Suppressor macrophage treated with lipopolysaccharide for 4 hours (primary cell): ENCODE measurements at regions not wholly inside any gene's neighbourhood (a gene's known extent, or its start where the extent isn't known, plus 50 kb on each side); places are given as distances from the start of the nearest gene placed in this dataset.
"Not testable (repeated sequence)": the region's sequence is repeated elsewhere in the genome, so short reads cannot be mapped to it uniquely, and the experiment has no call there.

Source experiments
- DNase-seq: peaks from one replicate; pipeline ENCODE4 v3.0.0-alpha.2; 2020

DNA sequence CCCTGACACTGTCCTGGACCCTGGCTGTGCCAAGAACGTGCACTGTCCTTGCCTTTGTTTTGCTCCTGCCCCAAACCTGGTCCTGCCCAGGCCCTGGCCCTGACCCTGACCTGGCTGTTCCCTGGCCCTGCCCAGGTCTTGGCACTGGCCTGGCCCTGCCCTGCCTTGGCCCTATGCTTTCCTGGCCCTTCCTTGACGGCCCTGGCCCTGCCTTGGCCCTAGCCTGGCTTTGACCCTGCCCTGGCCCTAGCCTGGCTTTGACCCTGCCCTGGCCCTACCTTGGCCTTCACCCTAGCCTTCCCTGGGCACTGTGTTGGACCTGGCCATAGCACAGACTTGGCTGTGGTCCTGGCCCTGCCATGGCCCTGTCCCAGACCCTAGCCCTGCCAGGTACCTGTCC lies 252.9 kb downstream of the TP53TG3F start:
- not testable (repeated sequence) for DNase-seq

DNA sequence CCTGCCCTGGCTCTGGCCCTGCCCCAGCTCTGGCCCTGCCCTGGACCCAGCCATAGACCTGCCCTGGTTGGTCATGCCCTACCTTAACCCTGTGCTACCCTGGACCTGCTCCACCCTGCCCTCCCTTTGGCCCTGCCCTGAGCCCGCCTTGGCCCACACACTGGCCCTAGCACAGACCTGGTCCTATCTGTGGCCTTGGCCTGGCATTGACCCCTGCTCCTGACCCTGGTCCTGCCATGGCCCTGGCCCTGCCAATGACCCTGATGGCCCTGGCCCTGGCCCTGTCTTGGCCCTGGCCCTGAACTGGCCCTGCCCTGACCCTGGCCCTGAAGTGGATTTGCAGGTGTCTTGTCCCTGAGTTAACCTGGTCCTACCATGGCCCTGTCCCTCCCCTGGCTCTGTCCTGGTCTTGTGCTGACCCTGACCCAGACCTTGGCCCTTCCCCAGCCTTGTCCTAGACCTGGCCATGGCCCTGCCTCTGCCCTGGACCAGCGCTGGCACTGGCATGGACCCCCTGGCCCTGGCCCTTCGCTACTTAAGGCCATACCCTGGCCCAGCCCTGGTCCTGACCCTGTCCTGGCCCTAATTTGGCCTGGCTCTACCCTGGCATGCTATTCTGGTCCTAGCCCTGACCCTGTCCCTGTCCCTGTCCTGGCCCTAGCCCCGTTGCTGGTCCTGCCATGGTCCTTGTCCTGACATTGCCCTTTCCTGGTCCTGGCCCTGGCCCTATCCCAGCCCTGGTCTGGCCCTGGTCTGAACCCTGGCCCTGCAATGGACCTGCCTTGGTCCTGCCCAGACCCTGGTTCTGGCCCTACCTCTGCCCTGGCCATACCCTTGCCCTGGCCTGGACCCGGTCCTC lies 253.7 kb downstream of the TP53TG3F start:
- DNase-seq, result not testable (repeated sequence)

DNA sequence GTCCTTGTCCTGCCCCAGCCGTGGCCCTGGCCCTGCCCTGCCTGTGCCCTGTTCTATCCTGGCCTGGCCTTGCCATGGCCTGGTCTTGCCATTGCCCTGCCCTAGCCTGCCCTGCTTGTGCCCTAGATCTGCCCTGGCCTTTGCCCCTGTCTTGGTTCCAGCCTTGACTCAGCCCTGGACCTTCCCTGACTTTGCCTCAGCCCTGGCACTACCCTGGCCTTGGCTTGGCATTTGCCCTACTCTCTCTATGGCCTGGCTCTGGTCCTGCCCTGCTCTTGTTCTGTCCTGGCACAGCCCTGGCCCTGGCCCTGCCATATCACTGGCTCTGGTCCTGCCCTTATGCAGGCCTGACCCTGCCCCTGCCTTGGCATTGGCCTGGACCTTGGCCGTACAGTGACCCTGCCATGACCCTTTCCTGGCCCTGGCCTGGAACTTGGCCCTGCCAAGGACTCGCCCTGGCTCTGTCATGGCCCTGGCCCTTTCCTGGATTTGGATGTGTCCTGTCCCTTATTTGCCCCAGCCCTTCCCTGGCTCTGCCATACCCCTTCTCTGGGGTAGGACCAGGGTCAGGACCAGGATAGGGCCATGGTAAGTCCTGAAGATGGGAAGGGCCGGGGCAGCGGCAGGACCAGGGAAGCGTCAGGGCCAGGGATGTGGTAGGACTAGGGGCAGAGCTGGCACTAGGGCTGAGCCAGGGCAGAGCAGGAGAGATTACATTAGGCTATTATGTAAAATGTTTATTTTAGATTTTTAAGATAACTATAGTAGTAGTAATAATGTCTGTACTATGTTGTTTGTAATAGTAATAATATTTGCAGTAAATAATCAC lies 254.5 kb downstream of the TP53TG3F start:
- not testable (repeated sequence) for DNase-seq

DNA sequence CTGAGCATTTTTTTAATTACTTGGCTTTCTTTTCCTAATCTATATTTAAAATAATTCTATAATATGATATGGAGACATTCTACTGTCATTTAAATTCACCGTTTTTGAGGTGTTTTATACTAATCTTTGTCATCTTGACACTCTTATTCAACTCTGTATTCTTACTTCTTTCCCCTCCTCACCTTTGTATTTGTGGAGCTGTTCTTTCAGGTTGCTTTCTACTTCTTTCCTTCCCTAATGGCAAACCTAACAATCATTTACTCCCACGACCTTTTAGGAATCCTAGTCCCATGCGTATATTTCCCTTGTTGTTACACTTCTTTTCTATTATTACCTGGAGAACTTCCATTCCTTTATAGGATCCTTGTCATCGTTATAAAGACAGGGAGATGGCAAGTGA lies 271.8 kb downstream of the TP53TG3F start:
- not testable (repeated sequence) for DNase-seq

DNA sequence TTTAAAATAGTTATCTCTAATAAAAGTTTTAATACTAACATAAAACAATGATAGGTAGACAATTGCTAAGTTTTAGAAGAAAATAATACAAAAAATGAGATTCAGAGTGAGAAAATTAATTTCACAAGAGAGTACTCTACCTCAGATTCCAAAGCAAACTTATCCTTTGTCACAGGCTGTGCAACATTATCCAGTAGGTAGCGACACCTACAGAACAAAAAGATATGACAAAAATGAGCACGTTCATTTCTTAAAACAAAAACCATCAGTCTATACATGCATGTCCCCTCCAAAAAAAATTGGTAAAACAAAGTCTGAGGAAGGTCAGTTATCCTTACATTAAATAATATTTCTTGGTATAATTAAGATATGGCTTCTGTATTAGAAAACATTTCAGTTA lies 275.2 kb downstream of the TP53TG3F start:
- not testable (repeated sequence) for DNase-seq

DNA sequence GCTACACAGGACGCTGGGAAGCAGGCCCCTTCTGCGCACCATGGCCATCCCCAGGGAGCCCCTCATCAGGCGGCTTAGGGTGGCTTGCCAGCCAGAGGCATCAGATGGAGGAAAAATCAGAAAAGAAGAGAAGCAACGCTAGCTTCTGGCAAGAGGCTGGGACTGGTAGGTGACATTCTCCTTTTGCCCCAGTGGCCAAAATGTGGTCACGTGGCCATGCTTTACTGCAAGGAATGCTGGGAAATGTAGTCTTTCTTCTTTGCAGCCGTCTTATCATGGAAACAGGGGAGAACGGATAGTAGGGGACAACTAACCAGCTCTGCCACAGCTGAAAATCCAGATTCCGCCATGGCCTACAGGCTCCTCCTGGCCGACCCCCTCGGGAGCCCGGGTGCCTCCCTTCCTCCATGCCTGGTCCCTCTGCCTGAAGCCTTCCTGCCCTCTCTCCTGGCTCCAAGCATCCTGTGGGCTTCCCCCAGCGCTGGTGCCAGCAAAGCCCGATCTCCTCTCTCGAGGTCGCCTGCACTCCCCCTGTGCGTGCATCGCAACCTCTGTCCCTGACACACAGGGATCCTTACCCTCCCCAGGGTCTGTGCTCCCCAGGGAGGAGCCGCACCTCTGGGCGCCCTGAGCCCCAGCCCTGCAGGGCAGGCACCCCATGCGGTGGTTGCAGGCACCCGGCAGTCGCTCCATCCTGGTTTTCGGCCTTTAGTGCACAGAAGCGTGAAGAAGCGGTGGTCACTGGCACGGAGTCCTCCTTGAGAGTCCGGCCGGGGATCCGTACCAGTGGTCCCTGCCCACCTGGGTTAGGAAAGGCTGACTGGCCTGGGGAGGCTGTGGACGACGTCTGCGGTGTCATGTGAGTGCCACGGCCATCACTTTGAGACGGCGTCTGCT lies 307.7 kb downstream of the TP53TG3F start:
- not testable (repeated sequence) for DNase-seq

DNA sequence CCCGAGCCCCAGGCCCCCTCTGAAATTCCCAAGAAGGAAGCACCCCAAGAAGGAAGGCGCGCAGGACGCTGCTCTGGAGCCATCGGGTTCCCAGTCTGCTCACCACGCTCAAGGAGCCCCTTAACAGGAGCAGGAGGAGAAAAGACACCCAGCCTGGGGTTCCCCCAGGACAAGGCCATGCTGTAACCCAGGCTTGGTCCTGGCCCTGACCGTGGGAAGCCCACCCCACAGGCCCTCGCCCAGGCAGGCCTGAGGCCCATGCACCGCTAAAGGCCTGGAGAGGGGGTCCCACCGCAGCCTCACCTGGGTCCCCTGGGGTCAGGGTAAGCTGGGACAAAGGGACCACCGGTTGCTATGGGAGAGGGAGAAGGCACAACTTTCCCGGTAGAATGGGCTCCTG lies 309.3 kb downstream of the TP53TG3F start:
- not testable (repeated sequence) for DNase-seq

DNA sequence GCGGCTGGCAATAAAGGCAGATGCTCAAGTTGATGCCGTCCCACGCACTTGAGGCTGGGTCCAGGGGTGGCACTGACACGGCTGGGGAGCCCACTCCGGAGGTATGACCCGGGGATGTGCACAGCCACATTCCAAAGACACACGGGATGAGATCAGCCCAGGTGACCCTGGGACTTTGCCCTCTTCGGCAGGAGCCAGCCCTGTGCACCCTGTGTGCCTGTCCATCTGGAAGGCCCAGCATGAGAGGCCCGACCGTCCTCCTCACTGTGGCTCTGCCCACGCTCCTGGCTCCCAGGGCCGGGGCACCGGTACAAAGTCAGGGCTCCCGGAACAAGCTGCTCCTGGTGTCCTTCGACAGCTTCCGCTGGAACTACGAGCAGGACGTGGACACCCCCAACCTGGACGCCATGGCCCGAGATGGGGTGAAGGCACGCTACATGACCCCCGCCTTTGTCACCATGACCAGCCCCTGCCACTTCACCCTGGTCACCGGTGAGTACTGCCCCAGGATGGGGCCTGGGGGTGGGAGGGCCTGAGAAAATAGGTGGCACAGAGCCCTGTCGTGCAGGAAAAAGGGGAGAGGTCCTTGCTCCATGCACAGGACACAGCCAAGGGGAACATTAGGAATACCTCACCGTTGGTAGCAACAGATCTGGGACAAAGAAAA lies 309.9 kb downstream of the TP53TG3F start:
- DNase-seq, result not testable (repeated sequence)

DNA sequence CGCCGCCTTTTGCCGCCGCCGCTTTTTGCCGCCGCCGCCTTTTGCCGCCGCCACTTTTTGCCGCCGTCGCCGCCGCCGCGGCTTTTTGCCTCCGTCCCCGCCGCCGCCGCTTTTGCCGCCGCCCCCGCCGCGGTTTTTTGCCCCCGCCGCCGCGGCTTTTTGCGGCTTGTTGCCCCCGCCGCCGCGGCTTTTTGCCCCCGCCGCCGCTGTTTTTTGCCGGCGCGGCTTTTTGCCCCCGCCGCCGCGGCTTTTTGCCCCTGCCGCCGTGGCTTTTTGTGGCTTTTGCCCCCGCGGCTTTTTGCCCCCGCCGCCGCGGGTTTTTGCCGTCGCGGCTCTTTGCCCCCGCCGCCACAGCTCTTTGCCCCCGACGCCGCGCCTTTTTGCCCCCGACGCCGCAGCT lies 311.1 kb downstream of the TP53TG3F start:
- not testable (repeated sequence) for DNase-seq

DNA sequence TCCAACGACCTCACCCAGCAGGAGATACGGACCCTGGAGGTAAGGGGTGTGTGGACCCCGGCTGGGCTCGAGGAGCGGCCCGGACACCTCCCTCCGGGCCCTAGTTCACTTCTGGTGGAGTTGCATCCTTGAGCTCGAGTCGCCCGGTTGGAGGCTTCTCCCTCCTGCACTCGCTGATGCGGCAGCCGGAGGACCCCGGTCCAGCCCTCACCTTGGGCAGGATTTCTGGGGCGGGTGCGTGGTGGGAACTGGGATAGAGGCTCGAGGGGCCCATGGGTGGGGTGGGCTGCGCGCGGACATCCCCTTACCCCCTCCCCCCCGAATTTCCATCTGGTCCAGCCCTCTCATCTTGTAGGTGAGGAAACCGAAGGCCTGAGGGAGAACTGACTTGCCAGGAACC lies 311.8 kb downstream of the TP53TG3F start:
- DNase-seq, result not testable (repeated sequence)

DNA sequence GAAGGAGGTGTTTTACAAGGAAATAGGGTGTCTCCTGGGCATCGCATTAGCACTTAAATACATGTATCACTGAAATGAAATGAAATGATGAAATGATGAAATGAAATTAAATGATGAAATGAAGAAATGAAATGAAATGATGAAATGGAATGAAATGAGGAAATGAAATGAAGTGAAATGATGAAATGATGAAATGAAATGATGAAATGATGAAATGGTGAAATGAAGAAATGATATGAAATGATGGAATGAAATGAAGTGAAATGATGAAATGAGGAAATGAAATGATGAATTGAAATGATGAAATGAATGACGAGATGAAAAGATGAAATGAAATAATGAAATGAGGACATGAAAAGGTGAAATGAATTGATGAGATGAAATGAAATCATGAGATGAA lies 314.6 kb downstream of the TP53TG3F start:
- not testable (repeated sequence) for DNase-seq

DNA sequence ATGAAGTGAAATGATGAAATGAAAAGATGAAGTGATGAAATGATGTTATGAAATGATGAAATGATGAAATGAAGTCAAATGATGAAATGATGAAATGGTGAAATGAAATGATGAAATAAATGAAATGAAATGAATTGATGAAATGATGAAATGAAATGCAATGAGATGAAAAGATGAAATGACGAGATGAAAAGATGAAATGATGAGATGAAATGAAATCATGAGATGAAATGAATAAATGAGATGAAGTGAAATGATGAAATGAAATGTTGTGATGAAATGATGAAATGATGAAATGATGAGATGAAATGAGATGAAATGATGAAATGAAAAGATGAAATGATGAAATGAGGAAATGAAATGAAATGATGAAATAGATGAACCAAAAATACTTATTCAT lies 315.3 kb downstream of the TP53TG3F start:
- not testable (repeated sequence) for DNase-seq

DNA sequence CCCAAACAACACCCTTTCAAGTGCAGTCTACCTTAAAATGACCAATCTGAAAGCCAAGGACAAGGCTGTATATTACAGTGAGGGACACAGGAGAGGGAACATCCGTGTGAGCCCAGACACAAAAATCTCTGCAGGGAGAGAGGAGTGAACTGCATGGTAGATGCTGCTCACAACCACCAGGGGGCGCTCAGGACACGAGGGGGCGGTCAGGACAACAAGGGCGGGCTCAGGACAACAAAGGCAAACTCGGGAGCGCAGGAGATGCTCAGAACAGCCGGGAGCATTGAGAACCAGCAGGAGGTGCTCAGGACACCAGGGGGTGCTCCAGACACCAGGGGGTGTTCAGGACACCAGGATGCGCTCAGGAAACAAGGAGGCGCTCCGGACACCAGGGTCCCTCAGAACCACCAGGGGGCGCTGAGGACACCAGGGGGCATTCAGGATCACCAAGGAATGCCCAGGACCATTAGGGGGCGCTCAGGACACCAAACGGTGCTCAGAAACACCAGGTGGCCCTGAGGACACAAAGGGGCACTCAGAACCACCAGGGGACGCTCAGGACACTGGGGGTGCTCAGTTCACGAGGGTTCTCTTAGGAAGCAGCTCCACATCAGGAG lies 357.0 kb downstream of the TP53TG3F start:
- DNase-seq, result not testable (repeated sequence)

DNA sequence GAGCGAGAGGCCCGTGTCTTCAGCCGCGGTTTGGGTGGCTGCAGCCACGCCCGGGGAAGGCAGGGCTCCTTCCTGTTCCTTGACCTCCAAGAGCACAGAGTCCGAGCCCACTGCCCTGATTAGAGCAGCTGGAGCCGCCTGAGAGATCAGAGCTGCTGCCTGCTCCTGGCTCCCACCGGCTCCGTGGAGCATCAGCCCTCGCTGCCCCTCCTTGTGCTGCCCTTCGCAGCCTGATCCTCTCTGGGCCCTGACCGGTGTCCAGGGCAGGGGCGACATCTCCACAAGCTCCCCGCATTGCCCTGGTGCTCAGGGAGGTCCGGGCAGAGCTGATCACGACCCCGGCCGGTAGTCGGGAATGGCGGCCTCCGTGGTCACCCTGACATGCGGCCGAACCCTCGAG lies 365.3 kb downstream of the TP53TG3F start:
- DNase-seq, result not testable (repeated sequence)

DNA sequence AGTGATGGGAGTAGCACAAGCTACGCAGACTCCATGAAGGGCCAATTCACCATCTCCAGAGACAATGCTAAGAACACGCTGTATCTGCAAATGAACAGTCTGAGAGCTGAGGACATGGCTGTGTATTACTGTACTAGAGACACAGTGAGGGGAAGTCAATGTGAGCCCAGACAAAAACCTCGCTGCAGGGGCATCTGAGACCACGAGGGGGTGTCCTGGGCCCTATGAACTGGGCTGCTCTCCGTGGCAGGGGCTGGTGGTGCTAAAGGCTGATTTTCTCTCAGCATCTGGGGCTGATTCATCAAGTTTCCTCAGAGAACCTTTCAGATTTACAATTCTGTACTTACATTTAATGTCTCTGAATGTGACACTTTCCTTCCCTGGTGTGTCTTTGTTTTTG lies 368.1 kb downstream of the TP53TG3F start:
- not testable (repeated sequence) for DNase-seq

DNA sequence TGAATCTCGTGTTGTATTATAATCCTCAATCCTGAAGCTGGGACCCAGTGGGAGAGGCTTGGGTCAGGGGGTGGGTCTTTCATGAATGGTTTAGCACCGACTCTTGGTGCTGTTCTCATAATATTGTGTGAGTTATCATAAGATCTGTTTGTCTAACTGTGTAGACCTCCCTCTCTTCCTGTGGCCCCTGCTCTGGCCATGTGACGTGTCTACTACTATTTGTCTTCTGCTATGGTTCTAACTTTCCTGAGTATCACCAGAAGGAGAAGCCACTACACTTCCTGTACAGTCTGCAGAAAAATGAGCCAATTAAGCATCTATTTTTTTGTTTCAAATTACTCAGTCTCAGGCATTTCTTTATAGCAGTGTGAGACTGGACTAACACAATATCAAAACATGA lies 379.7 kb downstream of the TP53TG3F start:
- not testable (repeated sequence) for DNase-seq

DNA sequence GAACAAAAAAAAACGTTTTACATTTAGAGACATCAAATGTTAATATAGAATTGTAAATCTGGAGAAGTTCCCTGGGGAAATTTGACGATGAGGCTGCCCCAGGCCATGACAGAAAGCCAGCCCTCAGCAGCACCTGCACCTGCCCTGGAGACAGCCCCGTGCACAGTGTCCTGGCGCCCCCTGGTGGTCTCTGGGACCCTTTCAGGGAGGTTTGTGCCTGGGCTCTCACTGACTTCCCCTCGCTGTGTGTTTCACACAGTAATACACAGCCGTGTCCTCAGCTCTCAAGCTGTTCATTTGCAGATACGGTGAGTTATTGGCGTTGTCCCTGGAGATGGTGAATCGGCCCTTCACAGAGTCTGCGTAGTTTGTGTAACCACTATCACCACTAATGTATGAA lies 385.1 kb downstream of the TP53TG3F start:
- not testable (repeated sequence) for DNase-seq
